ENCODE measurements at regions not wholly inside any gene's neighbourhood (a gene's known extent, or its start where the extent isn't known, plus 50 kb on each side); places are given as distances from the start of the nearest gene placed in this dataset.

DNA sequence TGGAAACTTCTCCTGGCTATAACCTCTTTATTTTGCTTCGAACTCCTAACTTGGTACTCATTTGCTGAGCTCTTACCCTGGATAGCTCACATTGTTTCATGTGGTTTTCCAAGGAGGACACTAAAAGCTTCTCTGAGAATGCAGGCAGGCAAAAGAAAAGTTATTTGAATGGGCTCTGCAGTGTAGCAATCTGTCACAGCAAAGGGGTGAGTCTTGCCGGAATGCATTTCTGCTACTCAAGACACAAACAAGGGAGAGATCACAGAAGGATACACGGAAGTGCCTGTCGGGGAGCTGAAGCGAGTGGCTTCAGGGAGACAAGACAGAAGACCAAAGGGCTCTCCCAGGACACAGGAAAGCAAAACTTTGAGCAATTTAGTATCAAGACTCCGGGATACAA lies 265.4 kb downstream of the SS18 start:
- TF ChIP-seq, protein P1, sequence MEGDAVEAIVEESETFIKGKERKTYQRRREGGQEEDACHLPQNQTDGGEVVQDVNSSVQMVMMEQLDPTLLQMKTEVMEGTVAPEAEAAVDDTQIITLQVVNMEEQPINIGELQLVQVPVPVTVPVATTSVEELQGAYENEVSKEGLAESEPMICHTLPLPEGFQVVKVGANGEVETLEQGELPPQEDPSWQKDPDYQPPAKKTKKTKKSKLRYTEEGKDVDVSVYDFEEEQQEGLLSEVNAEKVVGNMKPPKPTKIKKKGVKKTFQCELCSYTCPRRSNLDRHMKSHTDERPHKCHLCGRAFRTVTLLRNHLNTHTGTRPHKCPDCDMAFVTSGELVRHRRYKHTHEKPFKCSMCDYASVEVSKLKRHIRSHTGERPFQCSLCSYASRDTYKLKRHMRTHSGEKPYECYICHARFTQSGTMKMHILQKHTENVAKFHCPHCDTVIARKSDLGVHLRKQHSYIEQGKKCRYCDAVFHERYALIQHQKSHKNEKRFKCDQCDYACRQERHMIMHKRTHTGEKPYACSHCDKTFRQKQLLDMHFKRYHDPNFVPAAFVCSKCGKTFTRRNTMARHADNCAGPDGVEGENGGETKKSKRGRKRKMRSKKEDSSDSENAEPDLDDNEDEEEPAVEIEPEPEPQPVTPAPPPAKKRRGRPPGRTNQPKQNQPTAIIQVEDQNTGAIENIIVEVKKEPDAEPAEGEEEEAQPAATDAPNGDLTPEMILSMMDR (IDR thresholded peaks at IDR 0.05; ENCODE audit: low read depth, low read length), result no peak
- TF ChIP-seq EZH2phosphoT487 (IDR thresholded peaks at IDR 0.05; ENCODE audit: low read depth), result no peak

Data from OCI-LY3 (cell line).